GM21723 (cell line): ENCODE measurements at regions not wholly inside any gene's neighbourhood (a gene's known extent, or its start where the extent isn't known, plus 50 kb on each side); places are given as distances from the start of the nearest gene placed in this dataset.
"Not testable (repeated sequence)": the region's sequence is repeated elsewhere in the genome, so short reads cannot be mapped to it uniquely, and the experiment has no call there.

Source experiments
- ATAC-seq: cut with Tn5 transposase; IDR thresholded peaks from one replicate; pipeline ENCODE4 v1.9.1; 2021; ENCODE audit warnings: mild to moderate bottlenecking, moderate library complexity; ENCODE audit not compliant: unreplicated experiment

DNA sequence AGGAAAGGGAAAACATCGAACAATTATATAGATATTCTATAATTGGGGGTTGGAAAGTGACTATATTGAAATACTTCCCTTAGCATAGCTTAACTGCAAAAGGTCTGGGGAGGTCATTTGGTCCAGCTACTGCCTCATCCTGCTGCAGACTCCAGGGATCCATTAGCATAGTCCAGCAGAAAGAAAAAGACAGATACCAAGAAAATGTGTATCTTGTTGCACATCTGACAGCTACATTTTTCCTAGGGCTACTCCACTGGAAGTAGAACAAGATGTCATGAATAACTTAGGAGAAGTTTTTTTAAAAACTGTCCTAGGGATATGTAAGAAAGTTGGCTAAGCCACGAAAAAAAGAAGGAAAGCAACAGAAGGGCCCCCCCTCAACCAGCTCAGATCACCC is 92.9 kb upstream of the SLC30A5 start:
- no peak for ATAC-seq

GRCh38 chr5:69001627-69002026 is 92.2 kb upstream of the SLC30A5 start:
- ATAC-seq, result no peak

DNA sequence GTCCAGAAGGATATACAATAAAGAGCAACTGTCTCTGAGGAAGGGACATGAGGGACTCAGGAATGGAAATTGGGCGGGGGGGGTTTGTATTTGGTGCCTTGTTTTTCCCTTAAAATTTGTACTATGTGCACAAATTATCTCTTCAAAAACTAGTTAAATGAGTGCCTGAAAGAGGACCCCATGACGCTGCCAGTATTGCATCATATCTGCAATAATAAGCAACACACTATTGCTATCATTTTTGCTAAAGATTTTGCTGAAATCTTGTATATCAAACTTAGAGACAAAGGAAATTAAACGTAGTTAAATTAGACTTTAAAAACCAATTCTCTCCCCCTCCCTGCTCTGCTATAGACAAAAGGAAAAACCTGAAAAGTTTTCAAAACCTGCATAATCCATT is 89.7 kb upstream of the SLC30A5 start:
- ATAC-seq, result no peak

GRCh38 chr5:69004676-69005075 is 89.1 kb upstream of the SLC30A5 start:
- ATAC-seq, result no peak

GRCh38 chr5:69006030-69006429 is 87.8 kb upstream of the SLC30A5 start:
- ATAC-seq, result no peak

DNA sequence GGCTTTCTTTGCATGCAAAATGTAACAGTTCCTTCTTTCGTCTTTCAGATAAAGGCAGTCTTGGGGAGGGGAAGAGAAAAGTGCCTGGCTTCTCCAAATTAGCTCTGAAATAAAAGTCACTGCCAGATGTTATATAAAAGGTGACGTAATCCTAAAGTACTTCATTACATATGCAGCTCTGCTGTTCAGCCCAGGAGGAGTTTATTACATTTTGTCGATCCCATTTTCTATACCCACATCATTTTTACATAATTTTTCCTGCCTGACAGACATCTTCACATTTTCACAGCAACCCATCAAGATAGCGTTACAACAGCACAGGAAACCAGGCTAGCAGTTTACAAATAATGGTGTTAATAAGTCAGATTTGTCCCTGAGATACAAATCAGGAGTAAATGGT is 86.7 kb upstream of the SLC30A5 start:
- ATAC-seq, result no peak

- ATAC-seq, result peak; percentile 89
Measured at GRCh38 chr5:69007726-69008368, 86.0 kb upstream of the SLC30A5 start.

DNA sequence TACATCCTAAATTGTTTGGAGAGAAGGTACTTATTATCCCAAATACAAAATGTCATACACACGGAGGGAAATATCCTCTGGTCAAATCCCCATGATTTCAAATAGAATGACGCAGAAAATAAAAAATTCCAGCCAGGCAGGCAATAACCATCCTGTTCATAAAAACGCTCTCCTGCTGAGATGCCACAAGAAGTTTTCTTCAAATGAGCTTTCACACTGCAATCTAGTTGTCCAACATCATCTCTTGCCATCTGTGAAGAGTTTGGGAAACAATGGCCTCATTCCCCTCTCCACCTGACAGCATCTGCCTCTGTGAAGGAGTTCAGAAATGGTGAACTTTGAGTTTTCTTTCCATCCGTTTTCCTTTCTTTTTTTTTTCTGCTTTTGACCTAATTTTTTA is 83.3 kb upstream of the SLC30A5 start:
- ATAC-seq, result no peak

DNA sequence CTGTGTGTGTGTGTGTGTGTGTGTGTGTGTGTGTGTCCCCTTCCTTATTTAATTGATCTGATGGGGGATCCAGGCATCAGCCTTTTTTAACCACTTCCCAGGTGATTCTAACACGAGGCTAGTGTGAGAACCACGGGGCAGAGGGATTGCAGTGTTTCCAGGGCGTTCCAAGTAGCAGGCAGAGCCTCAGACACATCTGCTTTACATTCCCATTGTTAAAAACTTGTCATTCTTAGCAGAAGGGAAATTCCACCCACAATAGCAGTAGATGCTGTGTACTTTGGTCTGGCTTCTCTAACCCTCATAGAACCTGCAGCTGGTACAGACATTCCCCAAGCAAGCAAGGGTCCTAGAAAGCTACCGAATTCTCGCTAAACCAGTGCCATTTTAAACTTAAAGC is 81.9 kb upstream of the SLC30A5 start:
- ATAC-seq, result no peak

DNA sequence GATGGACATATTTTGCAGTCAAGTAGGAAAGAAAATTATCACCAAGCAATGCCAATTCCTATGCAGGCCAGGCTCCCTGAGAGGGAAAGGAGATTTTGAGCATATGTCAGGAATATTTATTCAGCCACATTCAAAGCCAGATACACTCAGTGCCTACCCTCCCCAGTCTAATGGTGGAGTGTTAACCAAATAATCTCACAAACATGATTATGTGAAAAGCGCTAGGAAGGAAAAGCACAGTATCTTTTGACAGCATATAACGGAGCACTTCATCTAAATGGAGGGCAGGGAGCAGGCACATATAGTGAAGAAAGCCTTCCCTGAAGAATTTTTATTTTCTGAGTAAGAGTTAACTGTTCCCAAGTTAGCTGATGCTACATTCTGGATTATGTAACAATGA is 80.3 kb upstream of the SLC30A5 start:
- no peak for ATAC-seq

GRCh38 chr5:69014007-69014406 is 79.8 kb upstream of the SLC30A5 start:
- not testable (repeated sequence) for ATAC-seq

DNA sequence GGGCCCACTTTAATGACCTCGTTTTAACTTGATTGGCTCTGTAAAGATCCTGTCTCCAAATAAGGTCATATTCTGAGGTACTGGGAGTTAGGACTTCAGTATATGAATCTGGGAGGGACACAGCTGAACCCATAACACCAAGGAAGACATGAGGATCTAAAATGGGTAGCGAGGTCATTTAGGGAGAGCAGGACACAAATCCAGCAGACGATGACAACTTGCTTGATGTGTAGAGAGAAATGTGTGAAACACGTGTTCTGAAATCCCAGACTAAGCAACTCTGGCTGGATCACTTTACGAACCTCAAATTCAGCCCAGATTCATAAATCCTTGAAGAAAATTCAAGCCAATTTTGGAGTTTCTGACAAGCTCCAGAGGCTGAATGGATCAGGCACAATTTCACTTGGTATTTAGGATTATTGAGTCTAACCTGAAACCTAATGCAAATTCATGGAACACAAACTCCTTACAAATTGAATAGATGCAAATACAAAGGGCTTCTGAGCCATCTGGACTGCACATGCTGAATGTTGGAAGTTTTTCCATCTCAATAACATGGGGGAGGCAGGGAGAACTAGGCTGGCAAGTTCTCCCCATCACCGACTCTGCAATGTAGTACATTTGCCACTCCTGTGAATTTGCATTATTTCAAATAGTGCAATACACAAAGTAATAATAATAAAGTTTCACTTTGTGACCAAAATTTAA is 74.0 kb upstream of the SLC30A5 start:
- ATAC-seq, result no peak

- no peak for ATAC-seq
Measured at GRCh38 chr5:69024241-69024651, 69.6 kb upstream of the SLC30A5 start.

- no peak for ATAC-seq
Measured at GRCh38 chr5:69029292-69029691, 64.5 kb upstream of the SLC30A5 start.

- no peak for ATAC-seq
Measured at GRCh38 chr5:69030358-69031062, 63.3 kb upstream of the SLC30A5 start.

DNA sequence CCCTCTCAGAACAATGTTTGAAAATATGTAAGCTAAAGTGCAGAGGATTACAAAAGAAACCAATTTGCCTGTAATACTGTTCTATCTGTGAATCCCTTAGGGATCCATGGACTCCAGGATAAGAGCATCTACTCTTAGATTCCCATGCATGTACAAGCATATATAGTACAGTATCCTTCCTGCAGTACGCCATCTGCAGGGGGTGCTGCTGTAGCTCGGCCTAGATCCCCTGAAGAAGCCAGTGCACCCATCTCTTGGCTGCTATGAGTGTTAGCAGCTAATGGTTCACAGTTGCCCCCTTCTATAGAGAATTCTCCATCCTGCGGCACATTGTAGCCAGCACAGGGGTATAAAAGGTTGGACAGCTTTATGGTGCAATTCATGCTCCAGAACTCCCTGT is 61.8 kb upstream of the SLC30A5 start:
- no peak for ATAC-seq

DNA sequence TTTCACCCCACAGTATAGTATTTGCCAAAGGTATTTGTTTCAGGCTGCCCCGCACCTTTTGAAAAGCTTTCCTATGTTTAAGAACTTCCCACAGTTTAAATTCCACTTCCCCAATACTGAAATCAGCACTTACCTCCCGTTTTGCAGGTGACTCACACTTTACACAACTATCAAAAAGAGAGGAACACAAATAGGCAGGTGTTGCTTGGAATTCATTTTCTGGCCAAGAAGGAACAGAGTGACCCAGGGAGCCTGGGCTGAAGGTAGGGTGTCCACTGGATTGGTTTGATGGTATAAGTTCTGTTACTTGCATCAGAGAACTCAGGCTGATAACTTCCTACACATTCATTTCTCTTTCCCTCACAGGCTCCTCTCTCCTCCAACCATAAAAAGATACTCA is 60.1 kb upstream of the SLC30A5 start:
- ATAC-seq, result no peak

- no peak for ATAC-seq
Measured at GRCh38 chr5:69034898-69035297, 58.9 kb upstream of the SLC30A5 start.

DNA sequence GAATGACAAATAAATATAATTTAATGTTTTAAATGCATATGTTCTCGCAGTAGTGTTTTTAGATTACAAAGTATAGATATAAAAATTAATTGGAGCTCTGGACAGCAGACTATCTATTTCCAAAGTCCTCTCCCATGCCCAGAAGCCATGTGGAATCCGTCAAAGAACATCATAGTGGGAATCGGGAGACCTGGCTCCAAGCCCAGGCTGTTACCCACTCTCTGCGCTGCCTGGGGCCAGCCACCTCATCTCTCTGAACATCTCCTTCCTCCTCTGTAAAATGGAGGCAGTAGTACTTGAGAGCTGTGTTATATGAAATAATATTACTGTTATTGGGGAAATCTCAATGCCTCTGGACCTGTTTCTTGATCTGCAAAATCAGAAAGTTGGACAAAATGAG is 58.1 kb upstream of the SLC30A5 start:
- ATAC-seq, result no peak

- no peak for ATAC-seq
Measured at GRCh38 chr5:69038539-69038938, 55.3 kb upstream of the SLC30A5 start.

GRCh38 chr5:69039829-69040228 is 54.0 kb upstream of the SLC30A5 start:
- ATAC-seq, result no peak

- ATAC-seq, result peak; percentile 27
Measured at GRCh38 chr5:69042500-69042899, 51.3 kb upstream of the SLC30A5 start.
